ENCODE measurements at regions not wholly inside any gene's neighbourhood (a gene's known extent, or its start where the extent isn't known, plus 50 kb on each side); places are given as distances from the start of the nearest gene placed in this dataset.

DNA sequence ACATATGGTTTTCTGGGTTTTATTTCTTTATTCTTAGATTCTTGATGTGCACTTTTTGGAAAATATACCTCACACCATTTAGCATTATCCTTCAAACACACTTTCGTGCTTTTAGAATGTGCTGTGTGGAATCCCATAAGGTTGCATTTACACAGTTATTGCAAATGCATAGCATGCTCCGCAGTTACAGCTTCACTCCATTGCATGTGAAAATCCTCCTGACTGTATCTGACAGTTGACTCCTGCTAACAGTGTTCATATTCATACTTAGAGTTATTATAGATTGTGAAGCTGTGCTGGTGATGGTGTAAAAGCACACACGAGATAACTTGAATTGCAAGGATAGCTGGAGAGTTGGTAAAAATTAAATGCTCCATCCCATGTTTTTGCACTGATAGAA lies 811.5 kb upstream of the TENM3 start:
- no peak for DNase-seq

GRCh38 chr4:181432335-181432734 lies 810.9 kb upstream of the TENM3 start:
- DNase-seq: no peak

- DNase-seq: no peak
Observed at GRCh38 chr4:181437895-181438294, 805.3 kb upstream of the TENM3 start.

DNA sequence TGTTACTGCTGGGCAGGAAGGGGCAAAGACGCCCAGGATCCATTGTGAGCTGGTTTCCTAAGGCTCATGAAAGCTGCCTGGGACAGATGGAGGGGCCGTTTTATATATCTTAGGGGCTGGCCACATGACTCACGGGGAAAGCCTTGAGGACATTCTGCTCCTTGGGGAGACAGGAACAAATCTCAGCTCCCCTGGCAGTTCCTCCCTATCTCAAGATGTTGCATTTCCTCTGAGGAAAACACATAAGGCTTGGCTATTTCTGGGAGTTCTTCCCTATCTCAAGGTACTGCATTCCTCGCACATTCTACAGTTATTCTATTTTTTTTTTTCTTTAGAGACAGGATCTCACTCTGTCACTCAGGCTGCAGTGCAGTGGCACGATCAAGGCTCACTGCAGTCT lies 804.6 kb upstream of the TENM3 start:
- no peak for DNase-seq

- no peak for DNase-seq
Observed at GRCh38 chr4:181443021-181443420, 800.2 kb upstream of the TENM3 start.

DNA sequence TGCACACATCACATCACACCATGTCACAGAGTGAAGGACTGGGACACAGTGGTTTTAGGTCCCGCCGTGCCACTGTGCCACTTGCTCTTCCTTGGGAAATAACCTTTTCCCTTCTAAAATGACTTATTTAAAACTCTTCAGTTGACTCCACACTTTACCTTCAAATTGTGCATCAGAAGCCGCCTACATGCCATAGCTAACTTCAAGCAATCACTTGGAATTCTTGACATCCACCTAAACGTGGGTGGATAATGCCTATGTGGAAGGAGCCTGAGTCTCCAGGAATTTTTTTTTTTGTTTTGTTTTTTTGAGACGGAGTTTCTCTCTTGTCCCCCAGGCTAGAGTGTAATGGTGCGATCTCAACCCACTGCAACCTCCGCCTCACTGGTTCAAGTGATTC lies 777.4 kb upstream of the TENM3 start:
- DNase-seq: no peak

- no peak for DNase-seq
Observed at GRCh38 chr4:181468451-181468850, 774.8 kb upstream of the TENM3 start.

DNA sequence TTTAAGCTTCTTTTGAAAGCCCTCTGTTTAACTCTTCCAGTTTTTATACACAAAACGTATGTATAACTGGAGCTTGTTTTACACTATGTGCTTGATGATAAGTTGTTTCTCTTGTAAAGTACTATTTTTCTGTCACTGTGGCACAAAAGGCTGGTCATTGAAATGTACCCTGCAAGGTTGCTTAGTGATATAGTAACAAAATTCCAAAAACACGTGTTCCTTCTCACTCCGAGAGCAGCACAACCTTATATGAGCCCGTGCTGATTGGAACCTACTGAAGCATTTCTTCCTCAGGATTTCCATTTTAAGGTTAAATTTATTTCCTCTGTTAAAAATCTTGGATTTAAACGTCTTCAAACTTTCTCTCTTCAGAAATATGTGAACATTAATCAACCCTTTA lies 772.9 kb upstream of the TENM3 start:
- DNase-seq: no peak

- DNase-seq: no peak
Observed at GRCh38 chr4:181475359-181475758, 767.8 kb upstream of the TENM3 start.

DNA sequence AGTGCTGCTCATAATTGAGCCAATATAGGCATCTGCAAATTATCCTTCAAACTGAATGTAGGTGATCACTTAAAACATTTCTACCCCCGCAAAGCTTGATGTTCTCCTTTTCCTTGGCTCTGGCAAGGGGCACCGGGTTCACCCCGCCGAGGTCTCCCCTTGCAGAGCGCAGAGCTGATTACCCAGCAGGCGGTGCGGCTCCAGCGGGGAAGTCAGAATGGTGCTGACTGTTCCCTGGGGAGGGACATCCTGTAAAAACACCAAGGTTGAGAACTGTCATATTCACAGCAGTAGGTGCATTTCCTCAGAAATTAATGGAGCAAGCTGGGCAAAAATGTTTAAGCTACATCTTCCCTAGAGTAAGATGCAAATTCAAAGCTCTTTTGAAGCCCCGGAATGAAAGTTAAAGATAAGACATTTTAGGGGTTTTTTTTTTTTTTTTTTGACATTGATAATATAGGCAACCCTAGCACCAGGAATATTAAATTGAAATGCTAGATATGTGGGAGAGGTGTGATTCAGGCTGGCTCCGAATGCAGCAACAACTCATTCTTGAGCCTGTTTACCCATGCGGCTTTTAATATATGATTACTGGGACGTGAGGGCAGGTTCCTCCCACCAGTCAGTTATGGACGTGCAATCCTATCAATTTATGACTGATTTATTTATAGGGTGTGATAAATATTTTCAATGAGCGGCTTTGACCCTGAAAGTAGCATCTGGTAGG lies 767.3 kb upstream of the TENM3 start:
- DNase-seq: no peak

GRCh38 chr4:181476508-181476890 lies 766.7 kb upstream of the TENM3 start:
- DNase-seq: no peak

DNA sequence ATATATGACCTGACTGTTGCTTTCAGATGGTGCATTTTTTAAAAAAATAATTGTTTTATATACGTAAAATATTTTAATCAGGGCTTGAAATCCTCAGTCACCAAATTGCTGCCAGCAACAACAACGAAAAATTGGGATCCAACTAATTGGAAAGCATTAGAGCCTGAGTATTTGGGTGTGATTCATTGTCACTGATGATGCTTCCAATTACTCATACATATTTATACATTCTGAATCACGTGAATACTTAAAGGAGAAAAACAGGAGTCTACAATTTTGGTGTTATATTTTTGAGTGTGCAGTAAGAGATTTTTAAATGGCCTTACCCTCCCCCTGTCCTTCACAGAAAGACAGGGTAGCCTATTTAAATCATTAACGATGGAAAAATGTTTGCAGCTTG lies 765.6 kb upstream of the TENM3 start:
- no peak for DNase-seq

- no peak for DNase-seq
Observed at GRCh38 chr4:181478656-181479055, 764.5 kb upstream of the TENM3 start.

DNA sequence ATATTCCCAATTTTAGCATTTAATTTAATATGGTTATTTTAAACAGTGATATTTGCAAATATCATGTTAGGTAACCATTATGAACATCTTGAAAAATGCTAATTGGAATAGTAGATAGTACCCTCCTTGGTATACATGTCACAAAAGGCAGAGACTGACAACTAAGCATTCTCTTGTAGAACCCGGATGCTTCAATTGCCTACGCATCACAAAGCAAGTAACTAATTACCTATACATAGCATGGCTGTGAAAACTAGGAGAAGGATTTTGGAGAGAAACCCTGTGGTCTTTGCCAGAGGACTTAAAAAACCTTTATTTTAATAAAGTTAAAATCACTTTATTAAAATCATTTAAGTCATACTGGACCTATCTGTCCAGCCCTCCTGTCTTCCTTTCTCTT lies 764.1 kb upstream of the TENM3 start:
- DNase-seq: no peak

GRCh38 chr4:181484396-181484795 lies 758.8 kb upstream of the TENM3 start:
- DNase-seq: no peak

DNA sequence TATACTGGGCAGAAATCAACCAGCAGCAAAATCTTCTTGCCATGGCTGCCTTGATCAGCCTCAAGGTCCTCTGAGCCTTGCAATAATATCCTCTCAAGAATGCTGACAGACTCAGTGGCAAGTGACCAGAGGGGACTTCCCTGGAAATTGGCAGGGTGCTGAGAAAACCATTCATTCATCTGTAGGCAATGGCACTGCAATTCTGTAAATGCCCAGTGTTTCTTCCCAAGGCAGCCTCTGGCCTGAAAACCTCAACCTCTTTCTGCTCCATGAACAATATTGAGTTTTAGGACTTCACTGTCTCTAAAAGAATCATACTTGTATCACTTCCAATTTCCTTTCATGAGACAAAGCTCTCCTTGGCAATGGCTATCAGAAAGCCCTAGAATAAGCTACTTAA lies 754.3 kb upstream of the TENM3 start:
- DNase-seq: no peak

DNA sequence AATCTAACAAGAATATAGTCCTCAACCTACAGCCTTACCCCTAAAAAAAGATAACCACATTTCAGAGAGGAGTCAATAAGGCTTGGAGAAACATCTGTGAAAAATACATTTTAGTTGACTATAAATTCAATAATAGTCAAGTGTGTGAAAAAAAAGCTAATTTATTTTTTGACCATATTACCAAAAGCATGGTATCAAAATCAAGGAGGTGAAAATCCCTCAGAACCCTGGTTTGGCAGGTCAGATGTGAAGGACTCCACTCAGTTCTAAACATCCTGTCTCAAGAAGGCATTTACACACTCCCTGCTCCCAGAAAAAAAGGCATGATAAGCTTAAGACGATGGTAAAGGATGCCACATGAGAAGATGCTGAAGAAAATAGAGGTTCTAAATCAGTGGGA lies 745.1 kb upstream of the TENM3 start:
- DNase-seq: no peak

DNA sequence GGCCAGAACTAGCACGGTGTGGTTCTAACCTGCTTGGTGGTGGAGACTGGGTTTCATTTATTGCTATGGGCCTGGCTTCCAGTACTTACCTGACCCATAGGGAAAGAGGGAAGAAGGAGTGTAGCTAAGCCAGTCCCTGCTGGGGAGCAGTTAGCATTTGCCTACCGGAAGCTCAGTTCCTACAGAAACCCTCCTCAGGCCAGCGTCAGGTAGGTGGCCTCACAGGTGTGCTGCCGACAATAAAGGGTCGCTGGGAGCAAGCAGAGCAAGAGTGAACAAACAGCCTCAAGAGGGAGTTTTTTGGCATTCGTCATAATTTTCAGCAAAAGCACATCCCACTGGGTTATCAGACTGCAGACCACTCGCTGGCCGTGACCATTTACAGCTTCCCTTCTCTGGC lies 740.6 kb upstream of the TENM3 start:
- DNase-seq: no peak

DNA sequence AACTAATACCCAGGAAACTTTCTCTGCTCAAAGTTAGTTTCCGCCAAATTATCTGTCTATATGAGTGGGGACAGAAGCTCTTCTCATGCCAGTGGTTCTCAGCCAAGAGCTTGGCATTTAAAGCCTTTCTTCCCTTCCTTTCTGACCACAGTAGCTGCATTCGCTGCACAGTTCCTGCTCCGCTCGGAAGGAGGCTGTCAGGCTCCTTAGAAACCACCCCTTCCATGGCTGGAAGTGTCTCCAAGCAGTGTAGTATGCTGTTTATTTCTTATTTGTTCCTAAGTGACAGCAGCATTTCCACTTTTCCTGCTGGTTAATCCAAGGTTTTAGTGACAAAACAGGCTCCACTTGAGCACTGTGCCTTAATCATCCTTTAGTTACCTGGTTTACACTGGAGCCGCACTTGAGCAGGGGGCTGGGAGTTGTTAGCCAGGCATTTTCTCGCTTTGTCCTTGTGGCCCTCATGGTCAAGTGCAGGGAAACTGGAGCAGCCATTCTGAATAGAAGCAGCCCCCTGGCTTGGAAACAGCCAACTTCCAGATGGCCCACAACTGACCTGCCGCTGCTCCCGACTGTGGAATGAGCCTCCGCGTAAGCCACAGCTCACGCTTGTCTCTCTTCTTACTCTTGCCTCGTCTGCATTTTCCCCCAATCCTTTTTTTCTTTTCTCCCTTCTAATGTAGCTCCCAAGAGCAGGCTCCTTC lies 739.4 kb upstream of the TENM3 start:
- DNase-seq: no peak

- DNase-seq: no peak
Observed at GRCh38 chr4:181504924-181505323, 738.3 kb upstream of the TENM3 start.

DNA sequence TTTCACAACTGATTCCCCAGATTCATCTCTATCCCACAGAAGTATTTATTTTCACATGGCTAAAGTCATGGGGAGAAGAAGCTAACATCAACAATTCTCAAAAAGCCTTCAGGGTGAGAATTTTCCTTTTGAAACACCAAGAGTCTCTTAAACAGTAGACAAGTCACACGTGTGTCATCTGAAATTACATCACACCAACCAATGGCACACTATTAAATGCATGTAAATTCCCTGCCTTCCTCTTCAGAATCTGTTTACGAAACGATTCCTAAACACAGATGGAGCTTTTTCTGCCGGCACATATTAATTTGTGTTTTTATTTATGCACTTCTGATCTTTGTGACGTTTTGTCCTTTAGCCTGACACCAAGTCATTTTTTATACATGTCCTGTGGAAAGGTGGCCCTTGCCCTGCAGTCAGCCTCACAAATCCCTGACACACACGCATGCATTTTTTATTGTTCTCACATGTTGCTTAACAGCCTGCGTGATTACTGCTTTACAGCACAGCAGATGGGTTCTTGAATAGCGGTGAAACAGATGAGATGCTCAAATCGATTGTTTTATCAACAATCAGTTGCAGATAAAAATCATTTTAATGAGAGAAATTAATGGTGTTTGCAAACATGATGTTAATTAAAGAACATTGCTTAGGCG lies 735.9 kb upstream of the TENM3 start:
- no peak for DNase-seq

- DNase-seq: no peak
Observed at GRCh38 chr4:181507938-181508337, 735.3 kb upstream of the TENM3 start.

- no peak for DNase-seq
Observed at GRCh38 chr4:181508601-181509000, 734.6 kb upstream of the TENM3 start.

DNA sequence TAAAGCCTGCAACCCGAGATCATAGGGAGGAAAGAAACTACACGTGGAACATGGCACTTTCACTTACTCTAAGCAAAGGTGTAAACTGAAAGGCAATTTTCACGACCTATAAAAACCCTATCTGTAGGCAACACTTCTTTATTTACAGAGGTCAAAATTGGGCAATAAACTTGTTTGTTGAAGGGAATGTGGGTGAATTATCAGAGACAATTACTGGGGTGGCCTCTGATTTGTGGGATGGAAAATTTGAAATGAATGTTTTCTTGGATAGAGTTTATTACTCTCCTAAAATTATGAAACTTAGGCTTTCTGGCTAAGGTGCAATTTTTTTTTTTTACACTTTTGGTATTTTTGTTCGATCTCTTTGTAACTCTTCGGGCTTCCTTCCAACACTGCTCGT lies 734.1 kb upstream of the TENM3 start:
- no peak for DNase-seq

Data from activated naive CD4-positive, alpha-beta T cell (primary cell).